ENCODE measurements at regions not wholly inside any gene's neighbourhood (a gene's known extent, or its start where the extent isn't known, plus 50 kb on each side); places are given as distances from the start of the nearest gene placed in this dataset.
"Not testable (repeated sequence)": the region's sequence is repeated elsewhere in the genome, so short reads cannot be mapped to it uniquely, and the experiment has no call there.

- not testable (repeated sequence) for DNase-seq
Observed at GRCh38 chr12:124669271-124669721, 101.9 kb upstream of the NCOR2 start.

DNA sequence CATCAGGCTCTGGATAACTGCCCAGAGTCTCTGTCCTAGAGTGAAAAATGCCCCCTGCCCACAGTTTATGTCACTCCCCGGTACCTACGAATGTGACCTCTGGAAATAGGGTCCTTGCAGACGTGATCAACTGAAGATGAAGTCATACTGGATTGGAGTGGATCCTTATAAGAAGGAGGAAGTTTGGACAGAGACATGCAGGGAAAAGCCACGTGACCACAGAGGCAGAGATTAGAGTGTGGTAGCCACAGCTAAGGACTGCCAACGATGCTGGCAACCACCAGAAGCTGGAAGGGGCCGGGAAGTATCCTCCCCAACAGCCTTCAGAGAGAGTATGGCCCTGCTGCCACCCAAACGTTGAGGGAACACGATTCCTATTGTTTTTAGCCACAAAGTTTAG lies 101.2 kb upstream of the NCOR2 start:
- DNase-seq: no peak

DNA sequence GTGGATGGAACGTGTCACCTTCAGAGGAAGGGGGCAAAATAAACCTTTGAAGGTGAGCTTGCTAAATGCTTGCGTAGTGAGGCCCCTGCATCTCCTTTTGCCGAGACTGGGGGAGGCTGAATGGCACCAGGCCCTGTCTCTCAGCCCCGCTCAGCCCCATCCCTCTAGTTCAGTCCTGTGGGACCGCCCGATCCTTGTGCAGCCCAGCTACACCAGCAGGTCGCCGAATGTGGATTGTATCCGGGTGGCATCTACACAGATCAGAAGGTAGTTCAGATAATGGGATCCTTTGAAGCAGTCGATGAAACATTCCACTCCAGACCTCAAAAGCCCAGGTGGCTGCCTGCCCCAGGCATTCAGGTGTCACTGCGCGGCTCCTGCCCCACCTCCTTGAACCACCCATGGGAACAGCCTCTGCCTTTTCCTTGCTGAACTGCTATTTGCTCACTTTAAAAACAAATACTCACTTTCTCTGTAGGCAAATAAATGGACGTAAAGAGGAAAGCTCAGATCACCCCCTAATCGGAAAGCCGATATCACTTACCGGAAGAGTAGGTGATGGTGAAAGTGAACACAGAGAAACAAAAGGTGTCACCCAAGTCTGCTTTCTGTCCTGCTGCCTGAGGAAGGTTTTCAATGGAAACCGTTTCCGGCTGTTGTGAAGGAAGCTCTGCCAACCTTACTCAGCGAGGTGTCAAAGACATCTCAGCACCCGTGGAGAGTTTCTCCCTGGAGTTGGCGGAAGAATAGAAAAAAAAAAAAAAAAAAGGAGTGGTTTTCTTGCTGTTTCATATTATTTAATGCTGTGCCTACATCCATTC lies 100.3 kb upstream of the NCOR2 start:
- DNase-seq: no peak

- DNase-seq: no peak
Observed at GRCh38 chr12:124666722-124667259, 99.4 kb upstream of the NCOR2 start.

GRCh38 chr12:124665511-124665910 lies 98.1 kb upstream of the NCOR2 start:
- no peak for DNase-seq

DNA sequence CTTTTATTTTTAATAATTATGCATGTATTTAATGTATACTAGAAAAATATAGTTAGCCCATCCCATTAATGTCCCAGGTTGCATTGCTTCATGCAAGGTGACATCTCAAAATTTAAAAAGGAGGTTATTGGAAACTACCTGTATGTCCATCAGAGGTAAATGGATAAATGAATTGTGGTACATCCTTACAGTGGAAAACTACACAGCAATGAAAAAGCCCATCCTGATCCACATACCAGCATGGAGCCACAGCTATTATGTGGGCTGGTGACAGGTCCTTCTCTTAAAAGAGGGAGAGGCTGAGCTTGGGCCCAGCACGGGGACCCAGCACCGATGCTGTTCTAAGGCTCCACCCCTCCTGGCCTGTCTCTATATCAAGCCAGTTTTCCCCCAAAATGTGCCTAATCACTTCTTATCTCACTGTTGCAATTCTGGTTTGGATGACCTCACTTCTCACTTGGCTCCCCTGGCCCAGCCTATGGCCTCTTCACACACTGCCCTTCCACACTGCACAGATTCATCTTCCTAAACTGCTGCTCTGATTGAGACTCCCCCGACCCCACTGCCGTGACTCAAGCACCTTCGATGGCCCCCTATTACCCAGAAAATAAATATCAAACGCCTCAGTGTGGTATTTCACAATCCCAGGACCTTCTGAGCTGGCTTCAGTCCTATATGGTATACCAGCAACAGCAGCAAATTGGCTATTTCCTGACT lies 97.1 kb upstream of the NCOR2 start:
- DNase-seq: no peak

- no peak for DNase-seq
Observed at GRCh38 chr12:124663771-124664366, 96.5 kb upstream of the NCOR2 start.

- DNase-seq: no peak
Observed at GRCh38 chr12:124663206-124663605, 95.8 kb upstream of the NCOR2 start.

DNA sequence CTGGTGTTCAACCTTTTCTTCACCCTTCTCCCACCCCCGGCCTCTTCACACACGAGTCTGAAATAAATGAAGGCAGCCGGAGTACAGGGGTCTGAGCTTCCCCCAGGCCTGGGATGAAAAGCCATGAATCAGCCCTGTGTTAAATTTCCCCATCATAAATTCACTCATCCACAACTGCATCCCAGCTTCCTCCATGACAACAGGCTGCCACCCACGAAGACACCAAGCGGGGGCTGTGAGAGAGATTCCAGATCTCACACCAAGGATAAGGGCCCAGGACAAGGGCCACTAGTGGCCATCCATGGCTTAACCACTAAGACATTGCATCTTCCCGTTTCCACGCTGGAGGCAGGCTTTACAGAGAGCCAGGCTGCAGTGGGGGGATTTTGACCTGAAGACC lies 93.9 kb upstream of the NCOR2 start:
- no peak for DNase-seq

DNA sequence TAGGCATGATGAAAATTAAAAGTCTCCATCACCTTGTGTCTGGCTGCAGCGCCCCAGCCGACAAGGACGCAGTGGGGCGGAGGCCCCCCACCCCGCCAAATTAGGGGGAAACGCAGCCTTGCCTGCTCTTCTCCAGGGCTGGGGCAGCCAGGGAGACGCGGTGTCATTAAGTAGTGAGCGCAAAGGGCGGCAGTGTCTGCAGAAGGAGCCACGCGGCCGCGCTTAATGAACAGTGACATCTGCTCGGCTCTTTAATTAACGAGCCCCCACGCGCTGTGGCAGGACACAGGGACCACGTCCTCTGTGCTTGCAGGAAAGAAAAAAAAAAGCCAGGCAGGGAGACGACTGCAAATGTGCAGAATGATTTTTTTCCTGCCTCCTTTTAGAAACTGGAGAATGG lies 93.4 kb upstream of the NCOR2 start:
- DNase-seq: no peak

- no peak for DNase-seq
Observed at GRCh38 chr12:124658806-124659402, 91.5 kb upstream of the NCOR2 start.

DNA sequence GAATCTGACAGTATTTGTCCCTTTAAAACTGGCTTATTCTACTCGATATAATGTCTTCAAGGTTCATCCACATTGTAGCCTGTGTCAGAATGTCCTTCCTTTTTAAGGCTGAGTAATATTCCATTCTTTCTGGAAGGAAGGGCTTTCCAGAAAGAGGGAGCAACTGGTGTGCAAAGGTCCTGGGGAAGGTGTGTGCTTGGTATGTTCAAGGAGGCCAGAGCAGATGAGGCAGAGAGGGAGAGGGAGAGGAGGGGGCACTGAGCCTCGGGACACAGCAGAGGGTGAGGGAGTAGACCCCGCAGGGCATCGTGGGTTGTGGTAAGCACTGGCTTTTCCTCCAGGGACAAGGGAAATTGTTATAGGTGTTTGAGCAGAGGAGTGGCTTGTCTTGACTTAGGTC lies 90.9 kb upstream of the NCOR2 start:
- no peak for DNase-seq

DNA sequence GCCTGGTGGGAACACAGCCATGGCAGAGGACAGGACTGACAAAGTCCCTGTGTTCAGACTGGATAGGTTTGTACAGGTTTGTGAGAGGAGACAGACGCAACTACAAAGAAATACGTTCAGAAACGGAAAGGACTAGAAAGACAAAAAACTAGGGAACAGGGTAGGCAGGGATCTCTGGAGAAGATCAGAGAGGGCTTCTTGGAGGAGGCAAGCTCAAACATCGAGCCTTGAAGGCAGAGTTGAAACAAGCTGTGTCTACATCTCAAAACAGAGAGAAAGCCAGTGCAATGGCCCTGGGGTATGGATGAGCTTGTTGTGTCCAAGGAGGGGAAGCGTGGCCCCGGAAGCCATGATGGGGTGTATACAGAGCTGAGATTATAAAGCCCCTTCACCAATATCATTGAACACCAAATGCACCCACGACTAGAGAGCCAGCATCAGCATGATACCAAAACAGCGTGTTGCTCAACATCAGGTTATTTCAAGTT lies 89.6 kb upstream of the NCOR2 start:
- DNase-seq: no peak

- DNase-seq: no peak
Observed at GRCh38 chr12:124655698-124656516, 88.5 kb upstream of the NCOR2 start.

DNA sequence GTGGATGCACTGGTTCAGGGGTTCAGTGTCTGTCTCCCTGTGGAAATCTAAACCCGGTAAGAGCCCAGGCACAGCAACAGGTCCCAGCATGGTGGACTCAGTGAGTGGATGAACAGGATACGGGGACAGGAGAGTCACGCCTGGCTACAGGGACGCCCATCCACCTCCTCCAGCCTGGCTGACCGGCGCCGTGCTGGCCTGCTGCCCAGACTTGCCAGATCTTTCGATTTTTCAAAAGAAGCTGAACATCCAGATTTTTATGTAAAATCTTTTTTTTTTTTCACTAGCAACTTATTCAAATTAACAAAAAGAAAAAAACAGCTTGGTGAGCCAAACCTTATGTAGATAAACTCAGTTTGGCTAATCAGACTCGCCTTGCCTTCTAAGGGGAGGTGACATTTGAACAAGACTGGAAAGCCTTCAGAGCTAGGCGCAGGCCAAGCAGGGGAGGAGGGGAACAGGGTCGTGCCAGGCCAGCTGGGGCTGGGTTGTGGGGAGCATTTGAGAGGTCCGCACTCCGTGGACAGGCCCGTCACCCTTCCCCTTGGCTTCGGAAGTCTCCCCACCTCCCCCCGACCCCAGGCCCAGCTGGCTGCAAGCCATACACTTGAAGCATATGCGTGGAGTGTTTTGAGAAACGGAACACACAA lies 87.8 kb upstream of the NCOR2 start:
- DNase-seq: no peak

DNA sequence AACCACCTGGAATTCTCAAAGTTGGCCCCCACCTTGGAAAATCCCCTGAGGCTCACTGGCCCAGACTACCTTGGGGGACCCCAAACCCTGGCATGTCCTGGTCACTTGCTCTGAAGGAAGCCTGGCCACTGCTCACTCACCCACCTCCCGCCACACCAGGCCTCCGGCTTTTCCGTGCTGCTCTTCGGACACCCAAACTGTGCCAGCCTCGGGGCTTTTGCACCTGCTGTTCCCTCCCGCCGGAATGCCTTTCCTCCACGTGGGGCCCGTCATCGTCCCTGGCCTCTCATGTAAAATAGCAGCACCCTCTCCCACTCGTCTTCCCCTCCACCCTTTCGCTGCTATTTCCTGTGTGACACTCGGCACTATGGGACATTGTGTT lies 87.2 kb upstream of the NCOR2 start:
- no peak for DNase-seq

DNA sequence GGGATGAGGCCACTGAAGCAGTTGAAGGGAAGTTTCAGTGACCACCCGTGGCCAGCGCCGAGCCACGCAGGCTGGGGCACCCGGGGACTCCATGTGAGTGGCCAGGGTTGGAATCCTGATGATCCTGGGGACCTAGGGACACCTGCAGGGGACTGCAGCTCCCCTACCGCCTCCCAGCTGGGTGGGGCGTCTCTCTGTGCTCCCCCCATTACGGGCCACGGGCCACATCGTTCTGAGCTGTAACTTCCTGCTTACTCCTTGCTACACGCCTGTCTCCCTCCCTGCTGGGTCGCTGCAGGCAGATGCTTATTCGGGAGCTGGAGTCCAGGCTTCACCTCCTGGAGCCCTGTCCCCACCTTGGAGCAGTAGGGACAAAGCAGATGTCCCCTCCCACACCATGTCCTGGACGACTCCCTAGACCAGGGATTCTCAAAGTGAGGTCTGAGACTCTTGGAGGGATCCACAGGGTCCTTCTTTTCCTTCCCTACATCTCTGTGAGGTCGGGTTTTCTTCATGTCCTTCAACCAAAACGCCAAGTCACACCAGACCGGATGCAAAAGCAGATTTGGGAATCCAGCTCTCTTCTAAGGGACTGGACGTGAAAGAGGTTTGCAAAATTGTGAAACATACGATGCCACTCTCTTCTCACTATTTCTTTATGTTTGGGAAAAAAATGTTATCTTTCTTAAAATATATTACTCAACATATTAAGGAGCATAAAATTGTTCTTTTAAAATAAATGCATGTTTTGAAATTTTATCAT lies 85.9 kb upstream of the NCOR2 start:
- DNase-seq: no peak

DNA sequence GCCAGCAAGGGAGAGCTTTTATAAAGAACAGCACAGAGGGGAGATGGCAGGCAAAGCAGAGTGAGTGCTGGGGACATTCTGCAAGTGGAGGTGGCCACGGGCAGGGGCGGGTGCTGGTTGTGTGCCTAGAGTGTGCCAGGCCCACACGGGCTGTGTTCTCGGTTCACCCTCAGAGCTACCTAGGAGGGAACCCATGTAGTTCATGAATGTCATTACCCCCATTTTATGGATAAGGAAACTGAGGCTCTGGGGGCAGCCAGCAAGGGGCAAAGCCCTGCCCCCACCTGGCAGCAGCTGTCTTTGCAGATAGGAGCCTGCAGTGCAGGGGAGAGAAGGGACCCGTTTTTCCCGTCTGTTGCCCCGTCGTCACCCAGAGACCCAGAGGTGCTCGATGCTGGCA lies 85.2 kb upstream of the NCOR2 start:
- DNase-seq: no peak

DNA sequence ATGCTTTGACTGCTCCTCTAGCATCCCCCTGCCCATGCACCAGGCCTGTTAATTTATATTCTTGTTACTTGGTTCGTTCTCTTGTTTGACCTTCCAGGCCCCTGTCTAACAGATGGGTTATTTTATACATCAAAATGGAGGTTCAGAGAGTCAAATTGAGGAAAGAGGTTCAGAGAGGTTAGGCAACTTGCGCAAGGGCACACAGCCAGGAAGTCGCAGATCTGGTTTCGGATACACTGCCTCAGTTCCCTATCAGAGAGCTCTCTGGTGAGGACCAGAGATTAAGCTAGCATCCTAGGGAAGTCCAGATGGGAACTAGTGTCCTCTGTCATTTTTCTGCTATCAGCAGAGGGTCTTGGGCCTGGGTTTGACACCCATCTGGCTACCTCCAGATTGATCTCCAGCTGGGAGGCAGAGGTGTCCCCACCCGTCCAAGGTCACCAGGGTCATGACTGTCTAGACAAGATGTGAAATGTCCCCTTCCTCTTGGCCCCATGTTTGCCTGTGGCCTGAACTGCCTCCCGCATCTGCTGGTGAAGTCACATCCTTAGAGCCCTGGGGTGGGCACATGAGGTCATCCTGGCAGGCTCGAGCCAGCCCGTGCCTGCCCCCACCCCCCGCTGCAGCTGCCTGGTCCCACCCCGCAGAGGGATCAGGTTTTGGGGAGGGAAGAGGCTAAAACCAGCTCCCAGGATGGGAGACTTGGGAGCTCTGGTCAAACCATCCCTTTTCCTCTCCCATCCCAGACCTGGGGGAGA lies 84.3 kb upstream of the NCOR2 start:
- no peak for DNase-seq

- DNase-seq: no peak
Observed at GRCh38 chr12:124650912-124651311, 83.5 kb upstream of the NCOR2 start.
